Left lobe of liver (tissue), 2 donors: ENCODE measurements at regions not wholly inside any gene's neighbourhood (a gene's known extent, or its start where the extent isn't known, plus 50 kb on each side); places are given as distances from the start of the nearest gene placed in this dataset.

ENCODE experiments used
- ATAC-seq: fragments of 200-7000 bp; cut with Tn5 transposase; one replicate; pipeline ENCODE4 v1.9.1; 2020; ENCODE audit warnings: mild to moderate bottlenecking, moderate library complexity
- DNase-seq: peaks from one replicate; pipeline ENCODE4 v3.0.0-alpha.2; 2020; ENCODE audit warnings: low spot score
- donor health status: DM: no; HTN: no; CAD: no; lungs with moderate emphysema.
- donor health status: DM: no; HTN: yes; CAD: no.

GRCh38 chr10:124886610-124887009 is 55.3 kb upstream of the ZRANB1 start:
- no peak for ATAC-seq
- no peak for DNase-seq

- DNase-seq (no peak), ATAC-seq (no peak)
Observed at GRCh38 chr10:124888262-124888661, 53.7 kb upstream of the ZRANB1 start.

GRCh38 chr10:124892031-124892430 is 49.9 kb upstream of the ZRANB1 start:
- no peak for DNase-seq
- peak; percentile 72 for ATAC-seq
